ES-I3 (cell line): ENCODE measurements at regions not wholly inside any gene's neighbourhood (a gene's known extent, or its start where the extent isn't known, plus 50 kb on each side); places are given as distances from the start of the nearest gene placed in this dataset.
"Not testable (repeated sequence)": the region's sequence is repeated elsewhere in the genome, so short reads cannot be mapped to it uniquely, and the experiment has no call there.

Experiments
- H3K36me3 ChIP-seq: 2 replicates; pipeline ENCODE4 v1.6.1; 2013; ENCODE audit warnings: mild to moderate bottlenecking, low read length, control low read depth, moderate library complexity; ENCODE audit not compliant: insufficient read depth
- H3K4me1 ChIP-seq: 2 replicates; pipeline ENCODE4 v1.6.1; 2013; ENCODE audit warnings: mild to moderate bottlenecking, control low read depth, low read length; ENCODE audit not compliant: insufficient read depth
- H3K9ac ChIP-seq: 2 replicates; pipeline ENCODE4 v1.6.1; 2013; ENCODE audit warnings: low read depth, mild to moderate bottlenecking, low read length, moderate library complexity
- H3K9me3 ChIP-seq: 2 replicates; pipeline ENCODE4 v1.6.1; 2013; ENCODE audit warnings: mild to moderate bottlenecking, low read length, moderate library complexity; ENCODE audit not compliant: control insufficient read depth, insufficient read depth

DNA sequence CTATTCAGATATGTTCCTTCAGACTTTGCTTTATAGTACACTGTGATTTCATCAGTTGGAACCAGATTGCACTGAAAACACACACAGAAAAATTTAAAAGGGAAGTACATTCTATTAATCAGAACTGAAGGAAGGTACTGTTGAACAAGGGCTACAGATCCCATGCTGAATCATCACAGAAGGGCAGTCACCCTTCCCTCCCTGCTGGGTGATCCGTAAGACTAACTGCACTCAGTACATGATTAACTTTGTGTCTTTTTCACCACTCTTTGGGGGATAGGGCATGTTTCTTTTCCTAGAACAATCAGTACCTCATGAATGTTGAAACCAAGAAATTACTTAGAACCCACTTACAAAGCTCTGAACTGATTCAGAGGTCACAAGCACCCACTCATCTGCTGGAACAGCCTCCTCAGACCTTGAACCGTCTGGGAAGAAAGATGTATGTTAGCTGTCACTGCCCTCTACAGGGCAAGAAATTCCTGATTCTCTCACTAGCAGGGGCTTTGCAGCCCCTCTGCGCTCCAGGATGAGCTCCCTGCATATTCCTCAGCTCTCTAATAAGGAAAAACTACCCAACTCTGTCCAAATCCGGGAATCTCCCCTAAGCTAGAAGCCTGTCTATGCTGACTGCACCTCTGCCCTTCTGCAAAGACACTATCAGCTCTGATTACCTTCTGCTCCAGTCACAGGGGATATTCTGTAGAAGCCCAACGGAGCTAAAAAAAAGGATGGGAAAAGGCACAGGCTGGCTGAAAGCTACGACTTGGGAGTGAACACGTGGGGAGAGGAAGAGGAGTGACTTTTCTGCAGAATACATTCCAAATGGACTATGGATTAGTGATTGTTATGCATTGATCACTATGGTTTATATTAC is 51.0 kb downstream of the IARS1 start:
- Histone ChIP-seq H3K9ac (no peak overlapping the region), H3K4me1 (no peaks in the 10 kb centered on the region), H3K36me3 (peaks cover 83% of the 10 kb centered on the region)

DNA sequence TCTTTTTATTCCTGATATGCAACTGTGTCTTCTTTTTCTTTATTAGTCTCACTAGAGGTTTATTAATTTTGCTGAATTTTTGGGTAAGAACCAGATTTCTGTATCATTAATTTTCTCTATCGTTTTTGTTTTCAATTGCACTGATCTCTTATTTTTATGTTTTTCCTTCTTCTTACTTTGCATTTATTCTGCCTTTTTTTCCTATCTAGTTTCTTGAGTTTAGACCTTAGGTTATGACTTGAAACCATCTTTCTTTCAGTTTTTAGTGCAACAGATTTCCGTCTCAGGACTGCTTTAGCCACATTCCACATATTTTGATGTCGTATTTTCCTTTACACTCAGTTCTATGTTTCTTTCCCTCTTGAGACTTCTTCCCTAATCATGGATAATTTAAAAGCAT is 56.6 kb downstream of the IARS1 start:
- Histone ChIP-seq H3K9me3 (no peaks in the 10 kb centered on the region), H3K9ac (no peak overlapping the region), H3K36me3 (peaks cover 50% of the 10 kb centered on the region), H3K4me1 (no peaks in the 10 kb centered on the region)

More for the DNA sequence above, 51.0 kb downstream of the IARS1 start:
- no peaks in the 10 kb centered on the region for H3K9me3 ChIP-seq

DNA sequence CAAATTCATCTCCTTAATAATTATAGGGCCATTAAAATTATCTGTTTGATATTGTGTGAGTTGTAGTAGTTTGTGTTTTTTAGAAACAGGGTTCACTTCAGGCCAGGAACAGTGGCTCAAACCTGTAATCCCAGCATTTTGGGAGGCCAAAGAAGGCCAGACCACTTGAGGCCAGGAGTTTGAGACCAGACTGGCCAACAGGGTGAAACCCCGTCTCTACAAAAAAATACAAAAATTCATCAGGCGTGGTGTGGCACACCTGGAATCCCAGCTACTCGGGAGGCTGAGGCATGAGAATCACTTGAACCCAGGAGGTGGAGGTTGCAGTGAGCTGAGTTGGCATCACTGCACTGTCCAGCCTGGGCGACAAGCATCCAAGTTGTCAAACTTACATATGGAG is 57.0 kb downstream of the IARS1 start:
- H3K36me3 ChIP-seq, result peaks cover 45% of the 10 kb centered on the region
- H3K9ac ChIP-seq, result no peak overlapping the region
- H3K4me1 ChIP-seq, result no peaks in the 10 kb centered on the region
- no peaks in the 10 kb centered on the region for H3K9me3 ChIP-seq

DNA sequence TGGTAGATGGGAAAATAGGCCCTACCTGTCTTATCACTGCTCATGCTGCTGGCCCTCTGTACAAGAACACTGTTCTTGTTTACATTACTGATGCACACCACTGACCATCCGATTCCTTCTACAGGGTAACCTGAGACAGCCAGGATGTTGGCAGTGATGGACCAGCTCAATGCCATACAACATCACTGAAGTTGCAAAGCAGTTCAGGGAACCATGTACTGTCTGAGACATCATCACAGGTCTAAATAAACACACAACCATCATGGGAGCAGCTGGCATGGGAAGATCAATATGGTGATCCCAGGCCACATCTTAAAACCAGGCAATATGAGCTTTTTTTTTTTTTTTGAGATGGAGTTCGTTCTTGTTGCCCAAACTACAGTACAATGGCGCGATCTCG is 59.0 kb downstream of the IARS1 start:
- Histone ChIP-seq H3K9me3 (no peaks in the 10 kb centered on the region), H3K36me3 (peaks cover 30% of the 10 kb centered on the region), H3K9ac (no peak overlapping the region), H3K4me1 (no peaks in the 10 kb centered on the region)

DNA sequence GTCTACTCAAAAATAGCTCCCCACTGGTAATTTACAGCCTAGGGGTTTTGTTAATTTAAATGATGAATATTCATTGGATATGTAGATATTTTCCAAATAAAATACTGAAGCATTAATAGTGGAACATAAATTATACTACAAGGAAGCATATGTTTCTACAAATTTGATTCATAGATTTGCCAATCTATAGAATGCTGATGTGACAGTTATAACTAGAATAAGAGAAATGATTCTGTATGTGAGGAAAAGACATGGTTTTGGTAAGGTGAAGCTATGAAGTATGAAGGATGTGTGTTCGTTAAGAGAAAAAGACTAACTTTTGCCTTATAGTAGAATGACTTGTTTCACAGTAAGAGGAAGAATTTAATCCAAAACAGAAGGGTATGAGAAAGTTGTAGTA is 61.3 kb downstream of the IARS1 start:
- Histone ChIP-seq H3K9ac (no peak overlapping the region), H3K36me3 (peaks cover 28% of the 10 kb centered on the region), H3K4me1 (no peaks in the 10 kb centered on the region), H3K9me3 (peaks cover 5% of the 10 kb centered on the region; the same call in 1 of the 2 replicates)

DNA sequence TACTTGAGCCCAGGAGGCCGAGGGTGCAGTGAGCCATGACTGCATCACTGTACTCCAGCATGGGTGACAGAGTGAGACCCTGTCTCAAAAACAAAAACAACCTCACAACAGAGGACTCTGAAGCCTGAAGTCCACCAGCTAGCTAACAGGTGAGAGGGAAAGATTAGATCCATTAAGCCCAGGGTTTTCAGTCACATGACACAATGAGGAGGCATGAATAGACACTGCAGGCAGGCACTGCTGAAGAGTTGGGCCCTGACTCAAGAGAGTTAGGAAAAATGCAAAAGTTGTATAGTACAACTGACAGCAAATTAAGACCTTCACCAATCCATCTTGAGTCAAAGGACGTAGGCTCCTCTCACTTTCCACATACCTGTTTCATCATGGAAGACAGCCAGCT is 64.9 kb downstream of the IARS1 start:
- H3K4me1 ChIP-seq, result no peaks in the 10 kb centered on the region
- H3K9me3 ChIP-seq, result peaks cover 5% of the 10 kb centered on the region; the same call in 1 of the 2 replicates
- no peak overlapping the region for H3K9ac ChIP-seq
- peaks cover 28% of the 10 kb centered on the region for H3K36me3 ChIP-seq

DNA sequence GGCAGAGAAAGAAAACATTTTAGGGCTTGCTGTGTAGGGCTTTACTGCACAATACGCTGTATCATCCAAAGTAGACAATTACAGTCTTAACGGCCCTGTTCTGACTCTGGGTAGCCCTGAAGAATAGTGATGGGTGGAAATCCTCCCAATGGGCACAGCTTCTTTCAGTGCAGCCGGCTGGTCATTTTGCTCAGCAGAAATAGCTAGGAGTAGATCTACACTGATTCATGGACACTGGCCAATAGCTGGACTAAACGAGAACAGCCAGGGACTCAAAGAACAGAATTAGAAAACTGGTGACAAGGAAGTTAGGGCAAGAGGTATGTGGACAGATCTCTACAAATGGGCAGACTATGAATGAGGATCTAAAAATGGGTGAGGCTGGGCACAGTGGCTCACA is 69.3 kb downstream of the IARS1 start:
- Histone ChIP-seq H3K4me1 (no peaks in the 10 kb centered on the region), H3K36me3 (peaks cover 40% of the 10 kb centered on the region), H3K9ac (no peak overlapping the region), H3K9me3 (peaks cover 5% of the 10 kb centered on the region; the same call in 1 of the 2 replicates)

DNA sequence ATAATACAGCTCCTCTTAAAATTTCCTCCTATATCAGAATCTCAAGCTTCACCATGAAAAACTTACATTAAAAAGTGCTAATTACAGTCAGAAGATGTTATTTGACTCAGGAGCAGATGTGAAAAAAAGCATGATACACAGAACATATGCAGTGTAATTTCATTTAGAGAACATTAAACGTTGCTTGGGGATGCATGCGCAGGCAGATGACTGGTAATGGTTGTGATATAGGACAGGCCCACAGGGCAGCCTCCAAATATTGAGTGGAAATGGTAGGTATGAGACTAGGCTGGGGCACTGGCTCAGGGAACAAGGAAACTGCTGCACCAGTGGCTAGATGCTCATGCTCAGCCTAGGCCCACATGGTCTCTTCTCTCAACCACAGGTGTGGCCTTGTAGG is 69.7 kb downstream of the IARS1 start:
- Histone ChIP-seq H3K9me3 (peaks cover 2% of the 10 kb centered on the region; the same call in 1 of the 2 replicates), H3K4me1 (no peaks in the 10 kb centered on the region), H3K9ac (no peak overlapping the region), H3K36me3 (peaks cover 37% of the 10 kb centered on the region)

DNA sequence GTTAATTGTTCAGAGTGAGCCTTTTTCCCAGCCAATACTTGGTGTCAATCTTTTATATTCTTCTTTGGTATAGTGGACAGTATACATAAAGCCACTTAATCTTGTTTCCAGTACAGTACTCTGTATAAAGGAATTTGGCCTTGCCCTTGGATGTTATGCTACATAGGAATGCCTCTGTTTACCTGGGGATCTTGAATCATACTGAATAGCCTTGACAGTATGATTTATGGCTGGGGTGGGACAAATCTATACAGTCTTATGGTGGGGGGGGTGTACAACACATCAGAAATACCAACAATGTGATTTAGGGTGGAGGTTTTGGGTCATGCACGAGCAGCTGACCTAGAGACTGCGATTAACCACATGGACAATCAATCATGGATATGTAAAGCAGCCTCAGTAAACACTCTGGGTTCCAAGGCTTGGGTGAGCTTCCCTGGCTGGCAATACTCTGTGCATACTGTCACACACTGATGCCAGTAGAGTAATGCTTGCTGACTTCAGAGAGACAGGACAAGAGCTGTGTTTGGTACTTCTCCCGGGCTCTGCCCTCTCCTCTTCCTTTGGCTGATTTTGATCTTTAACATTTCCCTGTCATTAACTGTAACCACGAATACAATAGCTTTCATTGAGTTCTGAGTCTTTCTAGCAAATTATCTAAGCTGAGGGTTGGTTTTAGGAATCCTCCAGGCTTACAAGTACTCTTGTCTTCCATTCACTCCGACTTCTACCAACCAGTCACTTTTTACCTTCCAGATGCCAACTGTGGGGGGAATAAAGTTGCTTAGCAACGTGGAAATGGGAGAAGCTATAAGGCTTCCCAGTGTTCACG is 84.6 kb downstream of the IARS1 start:
- Histone ChIP-seq H3K9me3 (no peaks in the 10 kb centered on the region), H3K9ac (no peak overlapping the region), H3K36me3 (peaks cover 28% of the 10 kb centered on the region), H3K4me1 (no peaks in the 10 kb centered on the region)

DNA sequence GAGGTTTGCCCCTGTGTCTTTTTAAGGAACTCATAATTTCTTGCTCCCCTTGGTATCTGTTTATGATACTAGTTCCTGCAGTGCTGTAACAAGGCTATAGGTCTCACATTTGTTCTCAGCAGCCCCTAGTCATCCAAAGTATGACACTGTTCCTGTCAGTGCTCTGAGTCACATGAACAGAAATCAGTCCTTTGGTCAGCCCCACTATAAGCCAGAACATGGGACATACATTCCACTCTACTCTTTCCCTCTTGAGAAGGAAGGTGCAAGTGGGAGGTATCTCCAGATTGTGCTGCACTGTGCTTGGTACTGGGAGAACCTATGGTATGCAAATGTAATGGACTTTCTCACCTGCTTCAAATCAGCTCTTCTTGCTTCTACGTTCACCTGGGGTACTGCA is 87.0 kb downstream of the IARS1 start:
- Histone ChIP-seq H3K36me3 (peaks cover 16% of the 10 kb centered on the region), H3K9ac (no peak overlapping the region), H3K9me3 (no peaks in the 10 kb centered on the region), H3K4me1 (no peaks in the 10 kb centered on the region)

DNA sequence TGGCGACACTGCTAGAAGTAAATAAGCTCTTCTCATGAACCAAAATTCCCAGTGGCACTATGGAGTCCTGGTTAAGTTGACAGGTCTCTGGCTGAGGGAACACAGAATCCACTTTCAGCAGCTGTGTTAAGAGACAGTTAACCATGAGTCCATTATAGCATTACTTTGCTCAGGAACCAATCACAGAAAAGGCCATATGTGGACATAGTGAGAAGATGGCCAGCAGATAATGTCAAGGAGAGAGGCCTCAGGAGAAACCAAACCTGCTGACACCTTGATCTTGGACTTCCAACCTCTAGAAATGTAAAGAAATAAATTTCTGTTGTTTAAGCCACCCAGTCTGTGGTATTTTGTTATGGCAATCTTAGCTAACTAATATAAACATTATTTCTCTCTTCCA is 88.7 kb upstream of the SPTLC1 start:
- H3K4me1 ChIP-seq, H3K9me3 ChIP-seq, H3K36me3 ChIP-seq, H3K9ac ChIP-seq: not testable (repeated sequence)

DNA sequence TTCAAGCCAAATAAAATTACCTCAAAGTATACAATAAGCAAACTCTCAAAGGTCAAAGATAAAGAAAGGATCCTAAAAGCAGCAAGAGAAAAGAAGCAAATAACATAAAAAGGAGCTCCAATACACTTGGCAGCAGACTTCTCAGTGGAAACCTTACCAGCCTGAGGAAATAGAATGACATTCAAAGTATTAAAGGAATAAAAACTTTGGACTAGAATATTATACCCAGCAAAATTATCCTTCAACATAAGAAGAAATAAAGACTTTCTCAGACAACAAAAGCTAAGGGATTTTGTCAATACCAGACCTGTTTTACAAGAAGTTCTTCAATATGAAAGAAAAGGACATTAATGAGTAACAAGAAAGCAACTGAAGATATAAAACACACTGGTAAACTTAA is 83.0 kb upstream of the SPTLC1 start:
- not testable (repeated sequence) for H3K9me3 ChIP-seq, H3K36me3 ChIP-seq, H3K4me1 ChIP-seq, H3K9ac ChIP-seq

DNA sequence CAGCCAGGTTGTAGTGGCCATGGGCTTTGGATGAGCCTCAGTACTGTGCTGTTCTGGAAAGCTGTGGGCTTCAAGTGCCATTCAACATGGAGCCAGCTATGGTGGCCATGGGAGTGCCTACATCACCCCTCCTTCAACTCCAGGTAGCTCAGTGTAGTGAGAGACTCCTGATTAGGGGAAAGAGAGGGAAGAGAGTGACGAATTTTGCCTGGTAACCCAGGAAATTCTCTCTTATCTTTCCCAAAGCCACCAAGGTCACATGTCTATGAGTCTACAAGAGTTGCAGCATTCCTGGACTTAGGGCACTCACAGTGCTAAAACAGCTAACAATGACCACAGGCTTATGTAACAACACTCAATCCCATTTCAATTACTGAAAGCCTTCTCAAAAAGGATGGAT is 81.7 kb upstream of the SPTLC1 start:
- no peak overlapping the region for H3K9ac ChIP-seq
- no peaks in the 10 kb centered on the region for H3K36me3 ChIP-seq
- H3K9me3 ChIP-seq, result peaks cover 5% of the 10 kb centered on the region
- H3K4me1 ChIP-seq, result no peaks in the 10 kb centered on the region

DNA sequence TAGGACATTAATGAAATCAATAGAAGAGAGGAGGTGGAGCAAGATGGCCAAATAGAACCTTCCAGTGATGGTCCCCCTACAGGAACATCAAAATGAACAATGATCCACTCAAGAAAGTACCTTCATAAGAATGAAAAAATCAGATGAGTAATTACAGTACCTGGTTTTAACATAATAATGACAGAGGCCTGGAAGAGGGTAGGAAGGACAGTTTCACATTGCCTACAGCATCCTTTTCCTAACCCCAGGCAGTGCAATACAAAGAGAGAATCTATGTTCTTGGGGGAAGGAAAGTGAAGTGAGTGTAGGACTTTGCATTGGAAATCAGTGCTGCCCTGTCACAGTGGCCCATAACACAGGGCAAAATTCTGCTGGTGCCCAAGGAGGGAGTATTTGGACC is 81.2 kb upstream of the SPTLC1 start:
- Histone ChIP-seq H3K36me3 (no peaks in the 10 kb centered on the region), H3K9ac (no peak overlapping the region), H3K4me1 (no peaks in the 10 kb centered on the region), H3K9me3 (peaks cover 5% of the 10 kb centered on the region)

DNA sequence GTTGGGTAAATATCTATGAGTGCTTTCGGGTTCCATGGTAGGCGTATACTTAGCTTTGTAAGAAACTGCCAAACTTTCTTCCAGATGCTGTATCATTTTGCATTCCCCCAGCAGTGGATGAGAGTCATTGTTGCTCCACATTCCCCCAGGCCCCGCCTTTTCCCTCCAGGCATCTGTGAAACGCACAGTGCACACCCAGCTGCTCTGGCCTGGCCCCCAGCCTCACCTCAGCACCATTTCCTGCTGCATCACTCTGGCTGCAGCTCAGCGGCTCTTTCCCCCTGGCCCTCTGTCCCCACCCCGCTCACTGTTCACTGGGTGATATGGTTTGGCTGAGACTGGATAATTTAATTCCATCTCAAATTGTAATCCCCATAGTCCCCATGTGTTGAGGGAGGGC is 76.6 kb upstream of the SPTLC1 start:
- Histone ChIP-seq H3K4me1 (peaks cover 3% of the 10 kb centered on the region; the same call in 1 of the 2 replicates), H3K9me3 (peaks cover 5% of the 10 kb centered on the region), H3K9ac (no peak overlapping the region)

More for the DNA sequence above, 76.6 kb upstream of the SPTLC1 start:
- H3K36me3 ChIP-seq, result no peaks in the 10 kb centered on the region
